GM18870 (cell line): ENCODE measurements at regions not wholly inside any gene's neighbourhood (a gene's known extent, or its start where the extent isn't known, plus 50 kb on each side); places are given as distances from the start of the nearest gene placed in this dataset.

ENCODE experiments used
- ATAC-seq: cut with Tn5 transposase; IDR thresholded peaks from one replicate; pipeline ENCODE4 v1.9.1; 2021; ENCODE audit warnings: moderate library complexity; ENCODE audit not compliant: unreplicated experiment

- no peak for ATAC-seq
These were observed 63.3 kb upstream of the THSD7A start for GRCh38 chr7:11895337-11895736.

- ATAC-seq: no peak
These were observed 64.7 kb upstream of the THSD7A start for GRCh38 chr7:11896663-11897062.

DNA sequence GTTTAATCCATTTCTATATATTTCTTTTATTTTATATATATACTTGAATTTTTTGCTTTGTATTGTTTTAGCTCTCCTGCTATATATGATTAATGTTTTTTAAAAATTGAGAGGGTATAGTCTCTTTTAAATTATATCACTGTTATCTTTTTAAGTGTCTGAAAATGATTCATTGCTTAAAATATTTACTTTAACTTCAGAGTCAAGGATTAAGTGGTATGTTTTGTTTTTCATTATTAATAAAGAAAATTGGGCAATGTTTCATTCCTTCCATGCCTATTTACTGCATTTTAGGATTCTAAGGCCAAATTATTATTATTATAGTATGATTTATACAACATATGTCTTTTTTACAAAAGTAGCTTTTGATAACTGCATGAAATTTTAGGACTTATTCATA lies 67.2 kb upstream of the THSD7A start:
- ATAC-seq: no peak

DNA sequence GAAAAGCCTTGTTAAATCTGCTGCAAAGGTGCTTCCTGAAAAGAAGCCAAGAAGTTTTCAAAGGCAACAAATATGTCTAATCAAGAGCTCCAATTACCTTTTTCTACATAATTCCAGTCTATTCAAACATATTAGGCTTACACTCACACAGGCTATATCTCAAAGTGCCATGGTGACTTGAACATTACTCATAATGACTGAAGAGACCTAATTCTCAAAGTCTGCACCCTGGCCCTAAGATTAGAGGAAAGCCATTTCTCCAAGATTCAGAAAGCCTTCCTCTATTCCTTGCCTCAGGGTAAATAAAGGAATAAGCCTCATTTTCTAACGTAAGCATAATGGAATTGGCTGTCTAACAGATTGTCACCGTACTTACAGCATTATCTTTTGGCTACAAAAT lies 78.3 kb upstream of the THSD7A start:
- ATAC-seq: no peak

DNA sequence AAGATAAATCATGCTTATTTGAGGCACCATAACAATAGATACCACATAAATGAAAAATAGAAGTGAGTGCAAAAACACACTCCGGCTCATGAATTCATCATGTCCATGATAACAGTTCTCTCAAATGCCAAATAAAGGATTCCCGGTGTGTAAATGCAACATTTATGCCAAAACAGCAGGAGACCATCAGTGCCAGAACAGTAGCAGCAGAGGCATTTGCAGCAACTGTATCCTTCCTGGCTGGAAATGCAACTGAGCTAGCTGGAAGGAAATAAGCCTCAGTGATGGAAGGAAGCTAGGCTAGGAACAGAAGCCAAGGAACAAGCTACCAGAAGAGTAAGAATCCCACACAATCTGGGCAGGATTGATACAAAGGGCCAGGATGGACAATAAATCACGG lies 79.9 kb upstream of the THSD7A start:
- no peak for ATAC-seq

GRCh38 chr7:11914645-11915044 lies 82.6 kb upstream of the THSD7A start:
- no peak for ATAC-seq

- no peak for ATAC-seq
These were observed 91.5 kb upstream of the THSD7A start for GRCh38 chr7:11923376-11923930.

- no peak for ATAC-seq
These were observed 99.3 kb upstream of the THSD7A start for GRCh38 chr7:11931307-11931706.

- ATAC-seq: no peak
These were observed 102.8 kb upstream of the THSD7A start for GRCh38 chr7:11934796-11935195.

DNA sequence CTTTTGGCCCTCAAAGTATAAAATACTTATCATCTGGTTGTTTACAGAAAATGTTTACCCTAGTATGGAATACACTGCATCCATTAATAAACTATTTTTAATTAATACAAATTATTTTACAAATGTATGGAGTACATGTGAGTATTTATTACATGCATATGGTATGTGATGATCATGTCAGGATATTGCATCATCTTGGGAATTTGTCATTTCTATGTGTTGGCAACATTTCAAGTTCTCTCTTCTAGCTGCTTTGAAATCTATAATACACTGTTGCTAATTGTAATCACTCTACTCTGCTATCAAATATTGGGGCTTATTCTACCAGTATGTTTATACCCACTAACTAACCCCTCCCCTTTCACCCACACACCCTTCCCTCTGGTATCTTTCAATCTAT lies 103.9 kb upstream of the THSD7A start:
- ATAC-seq: no peak

DNA sequence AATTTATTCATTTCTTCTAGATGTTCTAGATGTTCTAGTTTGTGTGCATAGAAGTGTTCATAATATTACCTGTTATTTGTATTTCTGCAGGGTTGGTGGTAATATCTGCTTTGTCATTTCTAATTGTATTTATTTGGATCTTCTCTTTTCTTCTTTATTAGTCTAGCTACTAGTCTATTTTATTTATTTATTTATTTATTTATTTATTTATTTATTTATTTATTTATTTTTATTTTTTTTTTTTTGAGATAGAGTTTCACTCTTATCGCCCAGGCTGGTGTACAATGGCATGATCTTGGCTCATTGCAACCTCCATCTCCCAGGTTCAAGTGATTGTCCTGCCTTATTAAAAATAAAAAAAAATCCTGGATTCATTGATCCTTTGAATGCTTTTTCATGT lies 114.8 kb upstream of the THSD7A start:
- no peak for ATAC-seq

GRCh38 chr7:11950281-11950680 lies 118.3 kb upstream of the THSD7A start:
- no peak for ATAC-seq

DNA sequence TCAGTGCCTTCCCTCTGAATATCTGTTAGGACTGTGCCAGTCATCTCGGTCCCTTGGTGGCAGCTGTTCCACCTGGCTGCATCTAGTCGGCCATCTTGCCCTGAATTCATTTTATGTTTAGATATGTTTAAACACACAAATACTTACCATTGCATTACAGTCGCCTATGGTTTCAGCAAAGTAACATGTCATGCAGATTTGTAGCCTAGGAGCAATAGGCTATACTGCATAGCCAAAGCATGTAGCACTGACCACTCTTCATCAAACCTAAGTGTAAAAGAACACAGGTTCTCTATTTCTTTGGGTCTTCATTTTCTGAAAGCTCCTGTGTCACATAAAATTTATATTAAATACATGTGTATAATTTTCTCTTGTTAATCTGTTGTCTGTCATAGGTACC lies 118.9 kb upstream of the THSD7A start:
- ATAC-seq: no peak

GRCh38 chr7:11951909-11952308 lies 119.9 kb upstream of the THSD7A start:
- no peak for ATAC-seq

- no peak for ATAC-seq
These were observed 121.0 kb upstream of the THSD7A start for GRCh38 chr7:11952972-11953371.

DNA sequence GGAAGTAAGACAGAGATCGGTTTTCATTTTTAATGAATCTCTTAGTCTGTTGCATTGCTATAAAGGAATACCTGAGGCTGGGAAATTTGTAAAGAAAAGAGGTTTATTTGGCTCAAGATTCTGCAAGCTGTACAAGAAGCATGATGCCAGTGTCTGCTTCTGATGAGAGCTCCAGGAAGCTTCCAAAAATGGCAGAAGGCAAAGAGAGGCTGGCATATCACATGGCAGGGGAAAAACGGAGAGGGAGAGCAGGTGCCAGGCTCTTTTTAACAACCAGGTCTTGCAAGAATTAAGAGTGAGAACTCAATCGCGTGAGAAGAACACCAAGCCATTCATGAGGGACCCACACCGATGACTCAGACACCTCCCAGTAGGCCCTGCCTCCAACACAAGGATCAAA lies 125.0 kb upstream of the THSD7A start:
- ATAC-seq: no peak

GRCh38 chr7:11957956-11958355 lies 126.0 kb upstream of the THSD7A start:
- ATAC-seq: no peak

DNA sequence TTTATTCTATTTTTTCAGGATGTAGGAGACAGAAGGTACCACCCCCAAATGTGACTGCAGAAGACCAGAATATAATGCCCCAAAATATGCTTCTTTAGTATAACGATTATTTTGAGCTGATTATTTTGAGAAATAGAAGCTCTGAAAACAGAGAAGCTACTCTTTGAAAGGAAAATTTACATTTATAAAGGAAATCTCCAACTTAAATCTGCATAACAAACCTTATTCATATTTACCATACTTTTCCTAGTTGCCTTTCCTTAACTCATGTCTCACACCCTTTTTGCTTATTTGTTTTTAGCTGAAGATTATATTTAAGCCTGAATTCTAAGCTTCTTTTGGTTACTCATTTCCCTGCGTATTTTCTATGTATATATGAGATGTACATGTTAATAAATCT lies 127.1 kb upstream of the THSD7A start:
- ATAC-seq: no peak

DNA sequence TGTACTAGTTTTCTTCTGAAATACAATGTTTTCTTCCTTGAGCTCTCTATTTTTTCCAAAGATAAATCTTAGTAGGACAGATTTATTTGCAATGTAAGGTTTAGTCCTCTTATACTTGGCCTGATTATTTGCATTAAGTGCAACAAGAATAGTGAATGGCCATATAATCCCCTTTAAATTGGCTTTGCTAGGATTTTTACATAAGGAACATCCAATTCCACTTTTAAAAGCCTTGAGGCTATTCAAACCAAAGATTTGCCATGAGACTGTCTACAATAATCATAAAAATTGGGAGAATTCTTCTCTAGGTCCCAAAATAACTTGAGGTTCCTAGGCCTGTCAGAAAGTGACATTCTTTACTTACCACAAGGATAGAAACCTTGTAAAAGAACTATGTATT lies 128.6 kb upstream of the THSD7A start:
- no peak for ATAC-seq

DNA sequence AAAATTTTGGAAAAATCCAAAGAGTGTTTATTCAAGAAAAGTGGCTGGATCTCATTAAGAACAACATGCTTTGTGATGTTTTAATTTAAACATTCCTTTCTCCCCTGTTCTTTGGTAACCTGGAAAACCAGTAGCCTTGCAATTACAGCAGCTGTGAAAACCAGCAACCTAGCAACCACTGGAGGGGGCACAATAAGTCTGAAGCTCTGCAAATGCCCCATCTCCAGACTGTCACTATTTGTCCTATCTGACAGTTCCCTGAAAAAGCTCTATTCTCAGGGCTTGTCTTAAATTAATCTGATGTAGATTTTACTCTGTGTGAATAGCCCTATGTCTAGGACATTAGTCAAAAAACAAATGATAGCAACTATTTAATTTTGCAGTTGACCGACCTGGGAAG lies 137.6 kb upstream of the THSD7A start:
- ATAC-seq: no peak

GRCh38 chr7:11970132-11970531 lies 138.1 kb upstream of the THSD7A start:
- no peak for ATAC-seq

GRCh38 chr7:11985376-11985775 lies 153.4 kb upstream of the THSD7A start:
- ATAC-seq: no peak

DNA sequence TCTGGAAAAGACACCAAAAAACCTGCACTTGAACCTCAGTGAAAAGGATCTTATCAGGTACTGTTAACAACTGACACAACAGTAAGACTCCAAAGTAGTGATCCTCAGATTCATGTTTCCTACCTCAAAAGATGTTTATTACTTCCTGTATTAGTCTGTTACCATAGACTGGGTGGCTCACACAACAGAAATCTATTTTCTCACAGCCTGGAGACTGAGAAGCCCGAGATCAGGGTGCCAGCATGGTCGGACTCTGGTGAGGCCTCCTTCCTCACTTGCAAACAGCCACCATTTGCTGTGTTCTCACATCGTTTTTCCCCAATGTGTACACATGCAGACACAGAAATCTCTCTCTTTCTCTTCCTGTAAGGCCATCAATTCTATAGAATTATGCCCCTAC lies 154.0 kb upstream of the THSD7A start:
- ATAC-seq: no peak

DNA sequence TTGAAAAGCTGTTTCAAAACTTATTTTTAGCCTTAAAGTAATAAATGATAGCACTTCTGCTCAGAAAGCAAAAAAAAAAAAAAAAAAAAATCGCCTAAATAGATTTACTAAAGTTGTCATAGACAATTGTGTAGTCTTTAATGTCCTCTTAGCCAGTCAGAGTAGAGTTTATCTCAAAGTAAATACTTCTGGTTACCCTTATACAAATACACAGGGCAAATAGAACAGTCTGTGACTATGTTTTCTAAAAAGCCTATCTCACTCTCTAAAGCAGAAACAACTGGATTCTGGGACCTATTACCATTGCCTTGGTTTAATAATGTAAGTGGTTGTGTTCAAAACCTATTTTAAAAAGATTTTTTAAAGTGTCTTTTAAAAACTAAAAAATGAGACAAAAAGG lies 156.2 kb upstream of the THSD7A start:
- no peak for ATAC-seq
